ENCODE measurements at regions not wholly inside any gene's neighbourhood (a gene's known extent, or its start where the extent isn't known, plus 50 kb on each side); places are given as distances from the start of the nearest gene placed in this dataset.

GRCh38 chr9:82418334-82418733, 429.8 kb downstream of the SPATA31D1 start:
- no peaks in the 10 kb centered on the region for H3K36me3 ChIP-seq (ENCODE audit: insufficient read depth in 1 of 2, low read depth in 1 of 2)
- DNase-seq = no peak
- TF ChIP-seq, protein P1, sequence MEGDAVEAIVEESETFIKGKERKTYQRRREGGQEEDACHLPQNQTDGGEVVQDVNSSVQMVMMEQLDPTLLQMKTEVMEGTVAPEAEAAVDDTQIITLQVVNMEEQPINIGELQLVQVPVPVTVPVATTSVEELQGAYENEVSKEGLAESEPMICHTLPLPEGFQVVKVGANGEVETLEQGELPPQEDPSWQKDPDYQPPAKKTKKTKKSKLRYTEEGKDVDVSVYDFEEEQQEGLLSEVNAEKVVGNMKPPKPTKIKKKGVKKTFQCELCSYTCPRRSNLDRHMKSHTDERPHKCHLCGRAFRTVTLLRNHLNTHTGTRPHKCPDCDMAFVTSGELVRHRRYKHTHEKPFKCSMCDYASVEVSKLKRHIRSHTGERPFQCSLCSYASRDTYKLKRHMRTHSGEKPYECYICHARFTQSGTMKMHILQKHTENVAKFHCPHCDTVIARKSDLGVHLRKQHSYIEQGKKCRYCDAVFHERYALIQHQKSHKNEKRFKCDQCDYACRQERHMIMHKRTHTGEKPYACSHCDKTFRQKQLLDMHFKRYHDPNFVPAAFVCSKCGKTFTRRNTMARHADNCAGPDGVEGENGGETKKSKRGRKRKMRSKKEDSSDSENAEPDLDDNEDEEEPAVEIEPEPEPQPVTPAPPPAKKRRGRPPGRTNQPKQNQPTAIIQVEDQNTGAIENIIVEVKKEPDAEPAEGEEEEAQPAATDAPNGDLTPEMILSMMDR (IDR thresholded peaks at IDR 0.05) = no peak
- WGBS, 3 donors = 83 to 90% (median 84%) methylated on average over 6 of the region's 6 CpGs
- no peaks in the 10 kb centered on the region for H3K27me3 ChIP-seq (ENCODE audit: insufficient read depth in 3 of 3, low read length in 2 of 3)
- H3K9me3 ChIP-seq = peaks cover 5% of the 10 kb centered on the region
- intact Hi-C loops (cut with DNase I) = no loop called here
- no peak overlapping the region for H3K27ac ChIP-seq
- no peak for ATAC-seq
- H3K4me1 ChIP-seq = no peaks in the 10 kb centered on the region
- no peak overlapping the region for H3K4me3 ChIP-seq

GRCh38 chr9:82419696-82420486, 431.3 kb downstream of the SPATA31D1 start:
- WGBS, 3 donors = 71 to 87% (median 75%) methylated on average over 3 of the region's 3 CpGs
- ATAC-seq (no peak), DNase-seq (no peak)
- intact Hi-C loops (cut with DNase I) = no loop called here
- no peak overlapping the region for H3K4me3 ChIP-seq
- no peak overlapping the region for H3K27ac ChIP-seq
- H3K4me1 ChIP-seq = no peaks in the 10 kb centered on the region
- H3K27me3 ChIP-seq (ENCODE audit: insufficient read depth in 3 of 3, low read length in 2 of 3) = no peaks in the 10 kb centered on the region
- TF ChIP-seq, protein P1 (IDR thresholded peaks at IDR 0.05) = no peak
- H3K9me3 ChIP-seq = no peaks in the 10 kb centered on the region
- H3K36me3 ChIP-seq (ENCODE audit: insufficient read depth in 1 of 2, low read depth in 1 of 2) = no peaks in the 10 kb centered on the region

- DNase-seq = no peak
- TF ChIP-seq, protein P1 (IDR thresholded peaks at IDR 0.05) = no peak
- H3K27ac ChIP-seq = no peak overlapping the region
- intact Hi-C loops (cut with DNase I) = no loop called here
- 41 to 62% (median 60%) methylated on average over 6 of the region's 6 CpGs for WGBS, 3 donors
- no peaks in the 10 kb centered on the region for H3K27me3 ChIP-seq (ENCODE audit: insufficient read depth in 3 of 3, low read length in 2 of 3)
- no peak overlapping the region for H3K4me3 ChIP-seq
- H3K4me1 ChIP-seq = no peaks in the 10 kb centered on the region
- H3K36me3 ChIP-seq (ENCODE audit: insufficient read depth in 1 of 2, low read depth in 1 of 2) = no peaks in the 10 kb centered on the region
- no peak for ATAC-seq
- H3K9me3 ChIP-seq = no peaks in the 10 kb centered on the region
Measured at GRCh38 chr9:82421498-82421897, 432.9 kb downstream of the SPATA31D1 start.

GRCh38 chr9:82423700-82424099, 435.1 kb downstream of the SPATA31D1 start:
- no peaks in the 10 kb centered on the region for H3K9me3 ChIP-seq
- TF ChIP-seq, protein P1 (IDR thresholded peaks at IDR 0.05) = no peak
- intact Hi-C loops (cut with DNase I) = no loop called here
- H3K4me1 ChIP-seq = no peaks in the 10 kb centered on the region
- ATAC-seq (no peak), DNase-seq (no peak)
- no peaks in the 10 kb centered on the region for H3K36me3 ChIP-seq (ENCODE audit: insufficient read depth in 1 of 2, low read depth in 1 of 2)
- no peak overlapping the region for H3K4me3 ChIP-seq
- no peak overlapping the region for H3K27ac ChIP-seq
- WGBS, 3 donors = 90 to 95% (median 91%) methylated on average over 4 of the region's 4 CpGs
- H3K27me3 ChIP-seq (ENCODE audit: insufficient read depth in 3 of 3, low read length in 2 of 3) = no peaks in the 10 kb centered on the region

Data from psoas muscle (tissue), 7 donors.